Amniotic stem cell (primary cell): ENCODE measurements at regions not wholly inside any gene's neighbourhood (a gene's known extent, or its start where the extent isn't known, plus 50 kb on each side); places are given as distances from the start of the nearest gene placed in this dataset.
"Not testable (repeated sequence)": the region's sequence is repeated elsewhere in the genome, so short reads cannot be mapped to it uniquely, and the experiment has no call there.

Experiments used
- DNase-seq: peaks from one replicate; lab custom pipeline; 2025; lab: John Stamatoyannopoulos, UW

- DNase-seq, result no peak
Measured at GRCh38 chr5:90338712-90339372, 70.7 kb downstream of the CETN3 start.

GRCh38 chr5:90337449-90338052, 72.0 kb downstream of the CETN3 start:
- DNase-seq, result no peak

GRCh38 chr5:90336752-90337151, 72.8 kb downstream of the CETN3 start:
- no peak for DNase-seq

- no peak for DNase-seq
Measured at GRCh38 chr5:90334741-90335140, 74.8 kb downstream of the CETN3 start.

GRCh38 chr5:90329911-90330310, 79.6 kb downstream of the CETN3 start:
- no peak for DNase-seq

GRCh38 chr5:90326995-90327394, 82.6 kb downstream of the CETN3 start:
- DNase-seq, result no peak

GRCh38 chr5:90325093-90325492, 84.5 kb downstream of the CETN3 start:
- DNase-seq, result no peak

- DNase-seq, result not testable (repeated sequence)
Measured at GRCh38 chr5:90320348-90320747, 89.2 kb downstream of the CETN3 start.

GRCh38 chr5:90312027-90312426, 97.5 kb downstream of the CETN3 start:
- DNase-seq, result no peak

- DNase-seq, result no peak
Measured at GRCh38 chr5:90311401-90311800, 98.2 kb downstream of the CETN3 start.

- no peak for DNase-seq
Measured at GRCh38 chr5:90308787-90309585, 100.6 kb downstream of the CETN3 start.

- no peak for DNase-seq
Measured at GRCh38 chr5:90307782-90308181, 101.8 kb downstream of the CETN3 start.

- no peak for DNase-seq
Measured at GRCh38 chr5:90307322-90307721, 102.2 kb downstream of the CETN3 start.

- DNase-seq, result no peak
Measured at GRCh38 chr5:90306613-90307012, 102.9 kb downstream of the CETN3 start.

GRCh38 chr5:90305041-90305720, 104.4 kb downstream of the CETN3 start:
- DNase-seq, result no peak

- DNase-seq, result no peak
Measured at GRCh38 chr5:90301248-90301647, 108.3 kb downstream of the CETN3 start.

- no peak for DNase-seq
Measured at GRCh38 chr5:90297045-90297764, 112.4 kb downstream of the CETN3 start.

GRCh38 chr5:90294604-90295003, 115.0 kb downstream of the CETN3 start:
- DNase-seq, result no peak

- no peak for DNase-seq
Measured at GRCh38 chr5:90293931-90294330, 115.6 kb downstream of the CETN3 start.

GRCh38 chr5:90290648-90291047, 118.9 kb downstream of the CETN3 start:
- no peak for DNase-seq

GRCh38 chr5:90289837-90290236, 119.7 kb downstream of the CETN3 start:
- no peak for DNase-seq

- DNase-seq, result no peak
Measured at GRCh38 chr5:90287036-90287435, 122.5 kb downstream of the CETN3 start.
